ENCODE measurements at regions not wholly inside any gene's neighbourhood (a gene's known extent, or its start where the extent isn't known, plus 50 kb on each side); places are given as distances from the start of the nearest gene placed in this dataset.
"Not testable (repeated sequence)": the region's sequence is repeated elsewhere in the genome, so short reads cannot be mapped to it uniquely, and the experiment has no call there.

DNA sequence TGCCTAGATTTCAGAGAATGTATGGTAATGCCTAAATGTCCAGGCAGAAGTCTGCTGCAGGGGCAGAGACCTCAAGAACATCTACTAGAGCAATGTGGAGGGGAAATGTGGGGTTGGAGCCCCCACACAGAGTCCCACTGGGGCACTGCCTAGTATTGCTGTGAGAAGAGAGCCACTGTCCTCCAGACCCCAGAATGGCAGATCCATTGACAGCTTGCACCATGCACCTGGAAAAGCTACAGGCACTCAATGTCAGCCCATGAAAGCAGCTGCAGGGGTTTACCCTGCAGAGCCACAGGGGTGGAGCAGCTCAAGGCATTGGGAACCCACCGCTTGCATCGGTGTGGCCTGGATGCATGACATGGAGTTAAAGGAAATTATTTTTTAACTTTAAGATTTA is 314.1 kb downstream of the CYRIA start:
- DNase-seq, result no peak

DNA sequence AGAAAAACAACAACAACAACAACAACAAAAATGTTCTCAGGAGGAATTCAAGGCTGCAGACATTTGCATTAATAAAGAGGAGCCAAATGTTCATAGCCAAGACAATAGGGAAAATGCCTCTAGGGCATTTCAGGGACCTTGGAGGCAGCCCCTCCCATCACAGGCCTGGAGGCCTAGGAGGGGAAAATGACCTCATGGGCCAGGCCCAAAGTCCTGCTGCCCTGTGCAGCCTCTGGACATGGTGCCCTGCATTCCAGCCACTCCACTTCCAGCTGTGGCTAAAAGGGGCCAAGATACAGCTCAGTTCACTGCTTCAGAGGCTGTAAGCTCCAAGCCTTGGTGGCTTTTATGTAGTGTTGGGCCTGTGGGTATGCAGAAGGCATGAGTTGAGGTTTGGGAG is 314.5 kb downstream of the CYRIA start:
- no peak for DNase-seq

DNA sequence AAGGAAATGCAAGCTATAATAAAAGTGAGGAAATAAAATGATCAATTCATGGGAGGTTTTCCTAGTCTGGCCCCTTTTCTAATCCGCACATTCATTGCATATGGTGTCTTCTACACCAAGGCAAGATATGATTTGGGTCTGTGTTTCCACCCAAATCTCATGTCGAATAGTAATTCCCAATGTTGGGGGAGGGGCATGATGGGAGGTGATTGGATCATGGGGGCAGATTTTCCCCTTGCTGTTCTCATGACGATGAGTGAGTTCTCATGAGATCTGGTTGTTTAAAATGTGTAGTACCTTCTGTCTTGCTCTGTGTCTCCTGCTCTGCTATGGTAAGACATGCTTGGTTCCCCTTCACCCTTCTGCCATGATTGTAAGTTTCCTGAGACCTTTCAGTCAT is 315.4 kb downstream of the CYRIA start:
- no peak for DNase-seq

DNA sequence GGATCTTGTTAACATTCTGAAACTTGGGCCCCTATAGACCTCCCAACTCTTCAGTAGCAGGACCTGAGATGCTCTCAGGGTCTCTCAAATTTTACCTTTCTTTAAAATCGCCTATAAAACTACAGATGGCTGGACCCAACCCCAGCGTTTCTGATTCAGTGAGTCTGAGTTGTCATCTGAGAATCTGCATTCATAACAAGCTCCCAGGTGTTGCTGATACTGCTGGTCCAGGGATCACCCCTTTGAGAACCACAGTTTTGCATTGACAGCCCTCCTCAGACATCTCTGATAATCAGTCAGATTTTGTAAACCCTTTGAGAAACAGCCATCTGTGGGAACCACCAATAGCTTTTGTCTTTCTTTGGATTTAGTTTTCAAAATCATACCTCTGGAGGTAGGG is 315.8 kb downstream of the CYRIA start:
- no peak for DNase-seq

DNA sequence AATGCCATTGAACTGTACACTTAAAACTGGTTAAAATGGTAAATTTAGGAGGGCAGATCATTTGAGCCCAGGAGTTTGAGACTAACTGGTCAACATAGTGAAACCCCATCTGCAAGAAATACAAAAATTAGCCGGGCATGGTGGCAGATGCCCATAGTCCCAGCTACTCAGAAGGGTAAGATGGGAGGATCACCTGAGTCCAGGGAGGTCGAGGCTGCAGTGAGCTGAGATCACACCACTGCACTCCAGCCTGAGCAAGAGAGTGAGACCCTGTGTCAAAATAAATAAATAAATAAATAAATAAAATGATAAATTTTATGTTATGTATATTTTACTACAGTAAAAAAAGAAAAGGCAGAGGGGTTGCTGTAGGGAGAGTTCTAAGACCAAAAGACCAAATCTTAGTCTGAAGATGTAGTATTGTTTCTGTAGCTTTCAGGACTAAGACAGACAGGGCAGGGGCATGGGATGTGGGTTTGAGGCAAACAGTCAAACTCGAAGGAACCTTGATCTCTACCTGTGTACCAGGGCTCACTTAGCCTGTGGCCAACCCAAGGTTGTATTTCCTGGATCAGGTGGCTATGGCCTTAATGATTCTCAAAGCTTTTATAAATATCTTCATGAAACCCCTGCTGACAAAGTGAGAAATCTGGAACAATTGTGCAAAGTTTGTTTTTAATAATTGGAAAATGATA is 316.7 kb downstream of the CYRIA start:
- DNase-seq, result no peak

DNA sequence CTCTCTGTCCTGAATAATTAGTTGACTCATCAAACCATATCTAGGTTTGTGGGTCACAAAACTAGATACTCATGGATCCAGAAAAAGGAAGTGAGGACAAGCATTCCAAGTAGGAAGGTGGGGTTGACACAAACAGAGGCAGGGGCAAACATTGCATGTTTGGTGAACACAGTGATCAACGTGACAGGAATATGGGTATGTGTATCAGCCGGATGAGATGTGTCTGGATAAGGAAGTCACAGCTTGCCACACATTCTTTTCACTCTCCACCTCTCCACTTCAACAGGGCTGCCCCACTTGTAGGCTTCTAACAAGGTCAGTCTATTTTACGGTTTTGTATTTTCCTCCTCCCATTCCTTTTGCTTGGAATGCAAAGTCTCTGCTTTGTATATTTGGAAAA is 319.0 kb downstream of the CYRIA start:
- DNase-seq, result no peak

DNA sequence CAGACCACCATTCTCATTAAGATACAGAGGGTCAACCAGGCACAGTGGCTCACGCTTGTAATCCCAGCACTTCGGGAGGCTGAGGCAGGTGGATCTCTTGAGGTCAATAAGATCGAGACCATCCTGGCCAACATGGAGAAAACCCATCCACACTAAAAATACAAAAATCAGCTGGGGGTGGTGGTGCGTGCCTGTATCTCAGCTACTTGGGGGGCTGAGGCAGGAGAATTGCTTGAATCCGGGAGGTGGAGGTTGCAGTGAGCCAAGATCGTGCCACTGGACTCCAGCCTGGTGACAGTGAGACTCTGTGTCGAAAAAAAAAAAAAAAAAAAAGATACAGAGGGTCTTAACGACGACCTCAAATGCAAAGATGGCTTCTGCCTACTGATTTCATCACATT is 320.4 kb downstream of the CYRIA start:
- DNase-seq, result not testable (repeated sequence)

DNA sequence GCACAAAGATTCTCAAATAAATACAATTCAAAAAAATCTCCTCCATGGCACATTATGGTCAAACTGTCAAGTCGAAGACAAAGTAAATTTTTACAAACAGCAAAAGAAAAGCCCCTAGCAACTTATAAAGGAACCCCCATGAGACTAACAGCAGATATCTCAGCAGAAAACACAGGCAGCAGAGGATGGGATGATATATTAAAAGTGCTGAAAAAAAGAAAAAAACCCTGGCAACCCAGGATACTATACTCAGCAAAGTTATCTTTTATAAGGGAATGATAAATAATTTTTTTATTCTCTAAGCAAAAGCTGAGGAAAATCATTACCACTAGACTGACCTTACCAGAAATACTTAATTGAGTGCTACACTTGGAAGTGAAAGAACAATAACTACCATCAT is 326.4 kb downstream of the CYRIA start:
- DNase-seq, result no peak

DNA sequence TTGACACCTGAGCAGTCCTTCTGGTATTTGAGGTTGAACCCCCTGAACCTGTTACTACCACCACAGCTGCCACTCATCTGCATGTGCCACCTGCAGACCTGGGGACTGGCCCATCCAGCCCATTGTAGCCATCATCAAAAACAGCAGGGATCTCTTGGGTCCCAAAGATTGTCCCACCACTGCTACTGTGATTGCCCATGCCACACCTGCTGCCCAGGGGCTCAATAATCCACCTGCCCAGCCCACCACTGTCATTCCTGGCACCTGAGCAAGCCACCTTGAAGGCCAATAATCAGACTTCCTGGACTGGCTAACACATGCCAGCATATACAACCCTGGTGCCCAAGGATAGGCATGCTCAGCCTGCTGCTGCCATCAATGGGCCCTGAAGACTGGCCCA is 327.6 kb downstream of the CYRIA start:
- DNase-seq, result no peak

DNA sequence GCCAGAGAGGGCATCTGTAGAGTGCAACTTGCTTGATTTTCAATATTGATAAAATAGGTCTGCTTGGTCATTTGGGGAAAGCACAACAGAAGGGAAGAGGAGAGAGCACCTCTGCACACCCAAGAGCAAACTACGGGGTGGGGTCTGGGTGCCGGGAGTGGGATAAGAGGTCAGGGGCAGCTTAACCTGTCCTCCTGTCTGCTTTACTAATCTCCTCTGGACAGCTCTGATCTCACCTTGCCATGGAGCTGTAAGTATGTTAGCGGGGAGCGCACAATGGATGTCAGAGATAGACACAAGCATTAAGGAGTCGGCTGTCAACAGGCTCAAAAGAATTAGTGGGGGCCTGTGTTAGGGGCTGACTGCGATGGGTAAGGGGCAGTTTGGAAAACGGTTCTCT is 328.7 kb downstream of the CYRIA start:
- no peak for DNase-seq

DNA sequence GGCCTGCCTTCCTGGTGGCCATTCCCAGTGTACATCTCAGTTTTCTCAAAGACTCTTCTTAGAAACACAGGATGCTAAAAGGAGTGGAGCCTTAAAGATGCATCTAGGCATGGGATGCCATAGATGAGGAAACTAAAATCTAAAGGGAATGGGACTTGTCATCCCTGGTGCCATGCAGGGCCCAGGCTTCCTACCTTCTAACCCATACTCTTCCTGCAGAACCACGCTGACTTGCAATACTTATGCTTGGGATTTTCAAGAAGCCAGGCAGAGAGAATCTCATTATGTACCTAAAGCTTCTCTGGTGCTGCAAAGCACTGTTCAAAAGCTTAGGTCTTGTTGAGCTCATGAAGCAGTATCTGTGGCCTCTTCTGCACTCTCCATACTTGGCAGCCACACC is 329.1 kb downstream of the CYRIA start:
- DNase-seq, result no peak

DNA sequence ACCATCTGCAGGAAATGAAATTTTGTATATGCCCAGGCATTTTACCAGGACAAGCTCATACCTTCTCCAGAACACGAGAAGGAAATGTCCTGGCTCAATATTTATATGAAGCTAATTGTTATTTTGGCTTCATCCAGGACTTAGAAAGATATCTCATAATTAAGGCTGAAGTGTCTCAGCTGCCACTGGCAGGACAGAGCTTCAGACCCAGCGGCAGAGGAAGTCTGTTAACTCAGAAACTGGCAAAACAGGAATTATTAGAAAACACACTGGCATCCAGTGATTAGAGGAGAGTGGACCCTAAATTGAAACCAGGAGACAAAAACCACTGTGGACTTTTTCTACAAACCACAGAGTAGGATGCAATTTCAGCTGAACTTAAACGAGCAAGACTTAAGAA is 329.7 kb downstream of the CYRIA start:
- DNase-seq, result no peak

DNA sequence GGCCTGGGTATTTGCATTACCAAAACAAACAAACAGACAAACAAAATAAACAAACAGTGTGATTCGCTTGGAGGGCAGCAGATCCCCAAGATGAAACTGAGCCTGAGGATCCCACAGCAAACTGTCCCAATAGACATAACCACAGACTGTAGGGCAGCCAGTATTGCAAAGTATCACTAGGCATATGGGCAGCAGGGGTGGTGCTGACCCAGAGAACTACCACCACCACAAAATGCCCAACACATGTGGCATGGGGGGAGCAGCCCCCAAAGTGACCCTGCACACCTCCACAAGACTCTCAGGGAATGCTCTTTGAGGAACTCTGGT is 330.1 kb downstream of the CYRIA start:
- DNase-seq, result no peak

DNA sequence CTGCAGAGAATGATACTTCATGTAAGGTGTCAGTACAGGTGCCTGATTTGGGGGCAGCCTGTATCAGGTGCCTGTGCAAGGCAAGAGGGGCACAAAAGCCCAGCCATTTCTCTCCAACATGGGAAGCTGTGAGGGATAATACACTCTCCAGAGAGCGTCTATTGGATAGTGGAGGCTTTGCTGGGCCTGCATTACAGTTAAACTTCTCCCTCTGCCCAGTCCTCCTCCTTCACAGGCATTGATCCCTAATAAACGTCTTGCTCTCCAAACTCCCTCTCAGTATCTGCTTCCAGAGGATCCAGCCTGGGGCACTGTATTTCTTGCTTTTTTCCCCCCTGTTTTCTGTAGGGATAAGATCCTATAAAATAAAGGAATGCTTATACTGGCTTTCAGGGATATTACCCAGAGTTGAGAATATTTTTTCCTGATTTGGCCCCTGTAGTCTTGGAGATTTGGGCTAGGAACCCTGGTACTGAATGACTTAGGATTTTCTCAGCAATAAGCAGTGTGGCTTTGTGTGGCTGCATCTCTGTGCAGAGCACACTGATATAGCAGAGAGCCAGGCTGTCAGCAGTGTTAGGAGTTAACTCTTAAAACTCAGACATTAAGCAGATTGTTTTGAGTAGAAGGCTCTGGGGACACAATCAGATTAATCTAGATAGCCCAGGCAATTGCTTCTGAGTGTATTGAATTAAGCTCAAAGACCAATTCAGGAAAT is 330.6 kb downstream of the CYRIA start:
- DNase-seq, result no peak

DNA sequence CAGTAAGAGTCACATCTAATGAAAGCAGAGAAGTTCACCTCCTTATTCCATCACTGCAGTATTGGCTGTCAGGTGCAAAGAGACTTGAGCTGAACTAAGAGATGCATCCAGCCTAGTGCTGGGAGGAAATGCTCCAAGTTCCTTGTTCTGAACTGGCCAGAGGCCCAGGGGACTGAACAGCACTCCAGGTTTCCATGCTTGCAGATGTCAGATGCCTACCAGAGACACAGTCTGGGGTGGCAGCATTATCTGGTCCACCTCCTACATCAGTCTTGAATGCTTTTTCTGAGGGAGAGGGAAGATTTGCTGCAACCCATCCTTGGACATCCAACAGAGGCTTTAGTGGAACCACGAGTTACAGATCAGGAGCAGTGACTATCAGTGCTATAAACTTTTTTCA is 331.3 kb downstream of the CYRIA start:
- DNase-seq, result no peak

DNA sequence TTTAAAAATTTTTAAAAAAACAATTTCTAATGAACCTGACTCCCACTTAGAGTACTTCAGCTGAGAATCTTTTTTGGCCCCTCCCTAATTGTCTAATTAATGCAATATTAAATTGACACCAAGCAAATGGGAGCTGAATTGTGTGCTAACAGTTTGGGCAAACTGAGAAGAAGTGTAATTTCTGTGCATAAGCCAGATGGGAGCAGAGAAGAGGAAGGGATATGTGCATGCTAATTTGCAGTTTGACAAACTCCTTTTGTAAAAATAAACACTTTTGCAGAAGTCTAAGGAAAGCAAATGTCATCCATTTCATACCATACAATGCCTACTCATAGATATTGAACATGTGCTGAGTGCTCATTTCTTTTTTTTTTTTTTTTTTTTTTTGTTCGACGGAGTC is 332.0 kb downstream of the CYRIA start:
- DNase-seq, result no peak

DNA sequence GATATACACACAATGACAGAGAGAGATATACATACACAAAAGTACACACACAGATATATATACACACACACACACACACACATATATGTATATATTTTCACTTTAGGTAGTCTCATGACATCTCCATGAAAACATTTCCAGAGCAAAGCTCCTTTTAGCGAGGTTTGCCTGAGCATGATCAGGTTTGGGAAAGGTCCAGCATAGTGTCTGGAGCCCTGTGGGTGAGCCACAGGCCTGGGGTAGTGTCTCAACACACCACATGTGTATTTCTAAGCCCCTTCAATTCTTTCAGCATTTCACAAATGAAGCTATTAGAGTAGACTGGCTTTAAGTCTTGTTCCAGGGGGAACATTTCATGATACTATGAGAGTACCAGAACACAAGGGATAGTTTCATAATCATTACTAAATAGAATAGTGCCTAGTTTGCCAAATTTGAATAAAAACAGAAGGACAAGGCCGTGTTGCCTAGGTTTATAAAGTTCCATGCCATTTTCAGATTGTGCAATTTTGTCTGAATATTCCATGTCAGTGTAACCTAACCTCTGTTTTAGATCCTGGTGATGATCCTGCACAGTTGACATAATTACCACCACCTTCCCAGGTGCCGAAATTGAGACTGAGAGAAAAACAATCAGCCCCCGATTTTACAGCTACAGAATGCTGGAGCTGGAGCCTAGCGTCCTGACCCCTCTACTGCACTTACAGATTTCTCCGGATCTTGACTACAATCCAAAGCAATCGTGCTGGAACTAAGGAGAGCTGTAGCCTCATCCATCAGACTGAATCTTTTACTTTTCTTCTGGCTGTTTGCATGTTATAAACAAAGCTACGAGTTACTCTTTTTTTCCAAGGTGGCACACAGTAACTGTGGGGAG is 332.7 kb downstream of the CYRIA start:
- DNase-seq, result no peak

DNA sequence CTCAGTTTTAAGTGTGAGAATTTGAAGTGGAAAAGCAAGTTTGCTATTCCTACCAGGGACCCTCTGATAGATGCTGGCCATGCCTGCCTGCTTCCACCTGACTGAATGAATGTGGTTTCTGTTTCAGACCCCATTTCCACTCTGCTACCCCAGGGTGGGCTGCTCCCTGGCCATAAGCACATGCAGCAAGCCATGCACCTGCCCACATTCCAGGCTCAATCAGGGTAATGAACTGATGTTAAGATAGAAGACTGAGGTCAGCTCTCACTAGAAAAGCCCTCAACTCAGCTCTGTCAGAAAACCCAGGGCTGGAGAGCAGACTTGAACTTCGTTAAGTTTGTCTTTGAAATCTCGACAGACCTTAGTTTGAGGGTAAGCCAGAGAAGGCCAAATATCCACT is 333.9 kb downstream of the CYRIA start:
- DNase-seq, result no peak

DNA sequence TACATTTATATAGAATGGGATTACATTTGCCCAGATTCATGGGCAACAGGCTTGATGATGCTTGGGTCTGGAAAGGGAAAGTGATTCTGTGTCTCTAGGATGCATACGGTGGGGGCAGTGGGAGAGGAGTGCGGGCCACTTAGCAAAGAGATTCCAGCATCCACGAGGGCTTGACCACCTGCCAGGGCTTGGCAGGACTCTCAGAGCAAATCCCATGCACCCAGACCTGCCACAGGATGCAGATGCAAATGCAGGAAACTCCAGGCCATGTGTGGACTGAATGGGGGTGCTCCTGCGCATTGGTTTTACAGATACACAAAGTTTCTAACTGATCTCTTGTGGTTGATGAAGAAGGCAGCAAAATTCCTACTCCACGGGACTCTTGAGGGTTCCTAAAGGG is 334.7 kb downstream of the CYRIA start:
- DNase-seq, result no peak

DNA sequence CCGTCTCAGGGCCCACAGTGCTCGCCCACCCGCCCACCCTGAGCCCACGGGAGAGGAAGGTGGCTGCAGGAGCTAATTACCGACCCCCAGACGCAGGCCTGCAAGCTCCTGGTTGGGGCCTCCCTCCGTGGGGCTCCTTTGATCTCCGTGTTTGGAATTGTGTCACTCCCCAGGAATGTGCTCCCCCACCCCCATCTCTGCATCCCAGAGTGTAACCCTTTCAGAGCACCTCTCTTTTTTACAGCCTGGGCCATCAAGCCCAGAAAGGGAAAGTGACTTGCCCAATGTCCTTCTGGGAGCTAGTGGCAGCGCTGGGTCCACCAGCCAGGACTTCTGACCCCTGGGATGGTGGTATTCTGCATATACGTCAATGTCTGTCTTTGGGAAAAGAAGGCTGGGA is 335.1 kb downstream of the CYRIA start:
- DNase-seq, result no peak

DNA sequence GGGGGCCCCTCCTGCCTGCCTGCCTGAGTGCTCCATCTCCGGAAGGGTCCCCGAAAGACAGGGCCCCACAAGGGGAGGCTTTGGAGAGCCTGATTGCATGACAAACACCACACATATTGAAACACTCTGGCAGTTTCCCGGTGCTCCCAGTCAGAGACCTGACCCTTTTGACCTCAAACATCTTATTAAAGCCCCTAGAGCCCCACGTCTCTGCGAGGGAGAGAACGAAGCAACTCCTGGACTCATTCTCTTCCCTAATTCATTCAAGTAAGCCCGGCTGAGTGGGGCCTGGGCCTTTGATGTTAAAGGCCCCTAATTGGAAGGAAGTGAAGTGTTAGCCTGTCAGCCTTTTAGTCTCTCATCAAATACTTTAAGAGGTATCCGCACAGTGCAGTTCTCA is 335.6 kb downstream of the CYRIA start:
- no peak for DNase-seq

DNA sequence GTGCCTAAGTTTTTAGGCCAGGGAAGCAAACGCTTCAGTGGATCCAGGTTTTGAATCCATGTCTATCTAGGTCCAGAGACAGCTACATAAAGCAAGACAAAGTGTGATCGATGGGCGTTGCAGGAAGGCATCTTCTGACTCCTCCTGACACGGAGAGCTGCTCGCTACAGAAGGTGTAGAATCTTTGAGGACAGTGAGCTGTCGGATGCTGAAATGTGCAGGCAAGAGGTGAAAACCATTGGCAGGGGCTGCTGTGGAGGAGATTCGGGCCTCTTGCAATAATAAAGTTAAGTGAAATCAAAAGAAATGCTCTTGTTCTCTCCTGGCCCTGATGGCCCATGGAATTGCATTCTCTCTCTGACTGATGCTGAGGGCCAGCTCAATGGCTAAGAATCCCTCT is 336.2 kb downstream of the CYRIA start:
- DNase-seq, result no peak

DNA sequence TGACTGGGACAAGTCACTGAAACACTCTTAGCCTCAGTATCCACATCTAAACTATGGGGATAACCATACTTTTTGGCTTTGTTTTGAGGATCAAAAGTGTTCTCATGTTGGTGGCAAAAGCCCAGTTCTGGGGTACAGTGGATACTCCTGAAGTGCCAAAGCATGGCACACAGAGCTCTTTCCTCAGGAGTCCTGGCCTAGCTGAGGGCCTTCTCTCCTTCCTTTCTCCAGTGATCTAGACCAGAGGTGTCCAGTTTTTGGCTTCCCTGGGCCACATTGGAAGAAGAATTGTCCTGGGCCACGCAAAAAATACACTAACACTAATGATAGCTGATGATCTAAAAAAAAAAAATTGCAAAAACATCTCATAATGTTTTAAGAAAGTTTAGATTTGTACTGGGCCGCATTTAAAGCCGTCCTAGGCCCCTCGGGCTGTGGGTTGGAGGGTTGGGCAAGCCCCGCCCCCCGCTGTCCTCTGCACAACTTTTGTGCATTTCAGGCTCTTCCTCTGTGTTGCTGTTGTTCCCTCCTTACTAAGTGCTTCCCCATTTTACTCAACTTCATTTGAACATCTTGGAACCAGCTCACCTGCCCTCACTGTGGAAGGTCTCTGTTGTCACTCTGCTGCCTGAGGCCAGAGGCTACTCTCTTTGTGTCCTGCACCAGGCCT is 337.0 kb downstream of the CYRIA start:
- no peak for DNase-seq

DNA sequence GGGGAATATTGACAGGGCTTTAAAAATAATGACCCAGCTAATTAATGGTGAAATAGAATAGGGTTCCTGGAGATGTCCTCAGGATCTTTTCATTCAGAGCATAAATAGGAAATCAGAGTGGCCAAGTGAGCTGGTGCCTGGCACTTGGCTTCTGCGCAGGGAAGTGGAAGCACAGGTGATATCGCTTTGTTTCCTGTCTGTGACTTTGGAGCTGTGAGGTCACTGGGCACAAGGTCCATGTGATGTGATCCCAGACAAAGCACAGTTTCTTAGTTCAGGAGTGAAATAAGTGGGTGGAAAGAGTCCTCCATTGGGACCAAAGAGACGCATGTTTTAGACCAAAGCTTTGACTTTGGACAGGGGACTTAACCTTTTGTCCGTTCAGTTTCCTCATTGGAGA is 338.3 kb downstream of the CYRIA start:
- DNase-seq, result no peak

All from activated CD4-positive, alpha-beta T cell treated with anti-CD3 and anti-CD28 coated beads, Interleukin-2, amount 50 U/mL, for 4 hours (primary cell).